CMK (cell line): ENCODE measurements at regions not wholly inside any gene's neighbourhood (a gene's known extent, or its start where the extent isn't known, plus 50 kb on each side); places are given as distances from the start of the nearest gene placed in this dataset.

Experiments used
- DNase-seq: peaks from one replicate; pipeline ENCODE4 v3.0.0-alpha.2; 2010; ENCODE audit warnings: low read depth

DNA sequence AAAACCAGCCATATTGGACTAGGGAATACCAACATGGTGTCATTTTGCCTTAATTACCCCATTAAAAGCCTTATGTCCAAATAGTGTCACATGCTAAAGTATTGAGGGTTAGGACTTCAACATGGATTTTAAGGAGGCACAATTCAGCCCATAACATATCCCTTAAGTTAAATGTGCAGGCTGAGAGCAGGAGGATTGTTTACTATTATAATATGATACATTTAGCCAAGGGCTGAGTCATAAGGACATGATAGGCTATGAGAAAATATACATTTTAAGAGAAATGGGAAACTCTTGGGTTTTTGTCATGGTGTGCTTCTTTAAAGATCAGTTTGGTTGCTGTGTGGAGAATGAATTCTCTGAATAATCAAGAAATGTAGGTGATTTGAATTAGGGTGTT, 136.8 kb downstream of the RDH14 start:
- no peak for DNase-seq

DNA sequence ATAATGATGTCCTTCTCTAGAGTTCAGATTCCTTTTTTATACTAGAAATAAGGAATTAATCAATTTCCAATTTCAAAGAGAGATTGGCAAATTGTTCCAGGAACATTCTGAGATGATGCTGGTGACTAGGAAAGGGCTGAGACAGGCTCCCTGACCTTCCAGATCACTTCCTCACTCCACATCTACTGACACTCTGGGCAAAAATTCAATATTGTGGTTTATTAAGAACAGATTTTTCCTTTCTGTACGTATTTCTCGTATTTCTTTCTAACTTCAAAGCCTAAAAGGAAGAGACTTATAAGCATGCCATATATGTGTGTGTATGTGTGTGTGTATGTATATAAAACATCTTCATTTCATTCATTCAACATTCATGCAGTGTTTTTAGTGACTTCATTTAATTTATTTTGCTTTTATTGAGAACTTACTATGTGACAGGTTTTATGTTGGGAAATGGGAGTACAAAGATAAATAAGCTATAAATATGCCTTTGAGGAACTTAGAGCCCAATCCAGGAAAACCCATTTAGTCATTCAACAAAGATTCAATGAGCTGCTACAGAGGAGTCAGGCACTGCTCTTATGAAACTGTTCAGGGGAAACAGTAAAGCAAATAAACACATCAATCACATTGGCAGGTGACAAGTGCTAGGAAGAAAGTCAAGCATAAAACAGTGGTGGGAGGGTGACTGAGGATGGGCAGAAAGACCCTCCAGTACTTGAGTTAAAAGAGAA, 137.9 kb downstream of the RDH14 start:
- no peak for DNase-seq

DNA sequence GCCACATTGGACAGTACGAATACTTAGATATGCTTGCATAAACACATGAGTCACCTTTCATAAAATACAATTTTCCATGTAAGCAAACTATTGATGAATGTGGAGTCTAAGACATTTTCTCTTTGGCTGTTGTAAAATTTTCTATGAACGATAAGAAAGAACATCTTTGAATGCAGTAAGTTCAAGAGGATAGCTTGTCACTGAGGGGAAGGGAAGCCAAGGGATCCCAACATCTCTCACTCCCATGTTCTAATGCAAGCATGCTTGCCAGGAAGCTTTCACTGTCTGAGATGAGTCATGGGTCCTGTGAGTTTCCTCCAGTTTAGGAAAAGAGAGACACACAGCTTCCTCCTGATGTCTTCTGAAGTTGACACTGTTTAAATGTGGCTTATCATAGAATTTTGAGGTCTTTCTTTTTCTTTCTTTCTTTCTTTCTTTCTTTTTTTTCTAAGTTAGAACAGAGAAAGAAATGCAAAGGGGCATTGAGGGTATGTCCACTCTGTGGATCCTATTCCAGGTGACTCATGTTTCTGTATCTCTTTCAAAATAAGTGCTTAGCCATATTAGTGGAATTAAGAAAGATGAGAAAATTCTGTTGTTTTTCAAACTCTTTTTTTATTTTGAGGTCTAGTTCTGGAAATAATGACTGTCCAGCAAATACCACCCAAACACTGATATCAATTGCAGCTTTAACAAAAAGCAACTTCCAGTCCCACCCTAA, 146.6 kb downstream of the RDH14 start:
- DNase-seq, result no peak

DNA sequence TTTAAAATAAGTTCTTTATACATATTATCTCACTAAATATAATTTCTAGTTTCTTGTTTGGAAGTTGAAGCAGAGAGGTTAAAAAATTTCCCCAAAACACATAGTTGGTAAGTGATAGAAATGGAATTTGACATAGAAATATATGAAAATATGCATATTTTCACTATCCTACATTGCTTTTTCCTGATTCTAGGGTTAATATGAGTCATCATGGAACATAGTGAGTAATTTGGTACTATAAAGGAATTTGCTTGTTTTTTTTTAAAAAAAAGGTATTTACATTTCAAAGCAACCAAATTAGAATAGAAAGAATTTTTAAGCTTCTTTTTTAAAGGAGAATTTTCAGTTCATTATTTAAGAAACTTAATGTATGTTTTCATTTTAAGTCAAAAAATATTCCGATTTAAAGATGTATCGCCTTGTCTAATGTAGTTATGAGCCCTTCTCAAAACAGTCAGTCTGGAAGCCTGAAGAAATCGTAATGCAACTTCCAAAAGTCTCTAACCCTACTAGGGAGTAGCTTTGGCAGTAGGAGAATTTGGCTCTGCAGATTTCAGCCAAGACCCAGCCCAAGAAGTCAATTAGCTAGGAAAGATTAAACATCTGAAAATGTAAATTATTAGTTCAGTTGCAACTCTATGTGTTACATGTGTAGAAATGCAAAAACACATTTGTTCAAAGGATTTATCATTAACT, 147.3 kb downstream of the RDH14 start:
- no peak for DNase-seq

DNA sequence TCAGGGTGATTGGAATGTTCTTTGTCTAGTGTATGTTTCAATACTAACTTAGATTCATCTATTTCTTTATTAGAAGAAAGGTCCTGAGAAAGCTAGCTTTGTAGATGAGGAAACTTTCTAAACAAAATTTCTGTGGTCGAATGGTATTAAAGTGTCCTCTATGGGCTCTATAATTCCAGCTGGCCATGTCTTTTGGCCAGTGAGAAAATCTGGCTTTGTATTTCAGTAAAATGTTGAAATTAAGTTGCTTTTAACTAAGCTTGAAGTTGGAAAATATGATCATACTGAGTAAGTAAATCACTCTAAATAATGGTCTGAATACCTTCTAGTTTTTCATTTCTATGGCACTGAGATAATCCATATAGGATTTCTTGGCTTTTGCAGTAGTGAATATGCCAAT, 148.8 kb downstream of the RDH14 start:
- DNase-seq, result no peak

DNA sequence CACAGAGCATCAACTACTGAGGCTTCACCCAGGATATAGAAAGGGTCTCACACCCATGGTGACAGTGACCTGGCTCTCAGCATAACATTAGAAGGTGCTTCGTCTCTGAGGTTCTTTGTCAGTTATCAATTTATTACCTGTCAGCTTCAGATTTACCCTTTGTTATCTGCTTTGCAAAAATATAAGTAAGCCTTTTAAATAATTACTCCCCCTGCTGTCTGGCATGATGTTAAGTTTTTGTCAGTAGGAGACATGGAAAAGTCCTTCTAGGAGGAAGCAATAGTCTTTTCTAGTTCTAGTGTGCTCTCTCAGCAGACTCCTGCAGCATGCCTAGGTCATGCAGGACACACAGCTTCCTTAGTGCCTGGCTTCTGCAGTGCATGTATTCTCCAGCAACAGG, 149.9 kb downstream of the RDH14 start:
- DNase-seq, result no peak

DNA sequence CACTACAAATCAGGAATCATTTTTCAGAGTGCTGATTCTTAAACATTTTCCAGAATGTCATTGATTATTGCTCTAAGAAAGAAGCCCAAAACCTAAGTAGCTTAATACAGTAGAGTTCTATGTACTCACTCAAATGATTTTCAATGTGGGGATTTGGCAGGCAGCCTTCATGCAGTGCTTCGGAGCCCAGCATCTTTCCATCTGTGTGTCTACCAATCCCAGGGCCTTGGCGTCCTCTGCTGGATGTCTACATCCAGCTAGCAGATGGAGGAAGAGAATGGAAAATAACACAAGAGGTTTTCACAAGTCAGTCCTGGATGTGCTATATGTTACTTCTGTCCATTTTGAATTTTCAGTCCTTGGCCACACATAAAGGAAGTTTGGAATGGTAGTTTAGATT, 151.8 kb downstream of the RDH14 start:
- DNase-seq, result no peak

DNA sequence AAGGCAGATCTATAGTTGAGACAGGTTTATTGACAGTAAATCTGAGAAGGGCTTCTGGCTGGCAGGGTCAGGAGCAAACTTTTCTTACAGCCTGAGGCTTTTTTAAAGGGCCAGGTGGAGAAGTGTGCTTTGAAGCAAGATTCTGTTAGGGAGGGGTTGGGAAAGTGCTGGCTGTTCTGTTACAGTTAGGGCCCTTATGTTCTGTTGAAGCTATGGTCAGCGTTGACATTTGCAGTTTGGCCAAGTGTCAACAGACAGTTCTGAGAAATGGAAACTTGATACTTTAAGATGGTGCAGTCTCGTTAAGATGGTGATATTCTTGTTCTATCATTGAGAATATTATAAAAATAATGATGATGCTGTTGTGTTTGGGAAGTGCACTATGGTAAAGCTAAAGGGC, 154.2 kb downstream of the RDH14 start:
- DNase-seq, result no peak

DNA sequence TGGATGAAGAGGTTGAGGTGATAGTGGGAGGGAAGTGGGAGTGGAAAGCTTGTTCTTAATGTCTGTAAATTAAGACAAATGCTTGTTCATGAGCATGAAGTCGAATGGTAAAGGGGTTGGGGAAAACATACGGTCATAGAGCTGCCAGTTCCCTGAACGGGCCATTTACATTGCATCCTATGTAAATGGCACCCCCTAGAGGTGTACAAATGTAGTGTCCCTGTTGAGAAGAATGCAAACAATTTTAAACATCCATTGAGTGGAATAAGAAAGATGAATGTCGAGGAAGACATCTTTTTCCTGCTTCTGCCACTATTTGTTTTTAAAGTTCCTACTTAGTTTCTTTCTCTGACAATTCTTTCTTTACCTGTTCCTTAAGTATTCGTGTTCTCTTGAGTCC, 155.7 kb downstream of the RDH14 start:
- no peak for DNase-seq

DNA sequence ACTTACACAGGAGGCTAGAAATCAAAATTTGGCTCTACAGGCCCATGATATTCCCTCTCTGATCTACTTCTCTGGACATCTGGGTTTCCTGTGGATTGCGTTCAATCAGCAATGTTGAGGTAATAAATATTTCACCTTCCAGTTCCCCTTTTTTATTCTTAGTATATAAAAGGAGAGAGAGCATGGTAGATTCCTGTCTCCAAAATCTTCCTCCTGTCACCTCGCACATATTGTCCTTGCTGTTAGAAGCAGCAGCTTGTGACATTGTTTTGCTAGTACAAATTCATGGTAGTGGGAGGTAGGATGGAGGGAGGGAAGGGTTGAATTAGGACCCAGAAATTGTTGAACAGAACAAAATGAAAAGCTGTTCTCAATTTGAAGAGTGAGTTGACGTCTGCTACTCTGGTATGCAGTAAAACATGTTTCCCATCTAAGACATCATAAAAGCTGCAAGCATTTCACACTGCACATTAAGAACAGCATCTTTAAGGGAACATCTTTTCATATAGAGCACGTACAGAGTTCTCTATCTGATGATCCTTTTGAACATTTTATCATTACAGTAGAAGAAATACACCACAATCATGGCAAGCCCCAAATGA, 156.4 kb downstream of the RDH14 start:
- DNase-seq, result no peak

DNA sequence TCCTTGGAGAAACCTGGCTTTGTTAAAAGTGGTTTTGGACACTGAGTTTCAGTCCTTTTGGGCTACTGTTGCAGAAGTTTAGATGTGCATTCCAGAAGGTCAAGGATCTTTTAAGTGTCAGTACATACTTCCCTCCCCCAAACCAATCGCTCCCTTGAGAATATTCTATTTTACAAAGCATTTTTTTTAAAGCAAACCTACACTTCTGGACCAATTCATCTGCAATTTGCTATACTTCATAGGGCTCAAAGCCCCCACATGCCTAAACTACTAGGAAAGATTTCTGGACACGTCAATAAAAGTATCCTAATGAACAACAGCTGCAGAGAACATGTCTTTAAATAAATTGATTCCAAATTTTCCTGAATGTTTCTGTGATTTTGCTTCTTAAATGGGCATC, 157.6 kb downstream of the RDH14 start:
- no peak for DNase-seq

DNA sequence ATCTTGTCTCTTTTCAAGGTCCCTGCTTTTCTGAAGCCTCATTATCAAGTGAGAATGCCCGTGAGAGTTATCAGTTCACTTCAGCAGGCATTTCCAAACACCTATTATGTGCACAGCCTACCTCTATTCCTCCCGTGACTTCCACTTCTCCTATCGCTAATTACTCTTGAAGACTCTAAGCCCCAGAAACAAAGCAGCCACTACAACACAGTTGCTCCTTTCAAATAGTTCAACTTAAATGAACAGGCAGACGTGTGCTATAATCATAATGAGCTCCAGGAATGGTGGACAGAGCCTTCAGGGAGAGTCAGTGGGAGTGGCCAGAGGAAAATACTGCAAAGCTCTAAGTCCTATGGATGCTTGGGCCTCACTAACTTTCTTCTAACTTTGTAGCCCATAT, 159.0 kb downstream of the RDH14 start:
- no peak for DNase-seq

DNA sequence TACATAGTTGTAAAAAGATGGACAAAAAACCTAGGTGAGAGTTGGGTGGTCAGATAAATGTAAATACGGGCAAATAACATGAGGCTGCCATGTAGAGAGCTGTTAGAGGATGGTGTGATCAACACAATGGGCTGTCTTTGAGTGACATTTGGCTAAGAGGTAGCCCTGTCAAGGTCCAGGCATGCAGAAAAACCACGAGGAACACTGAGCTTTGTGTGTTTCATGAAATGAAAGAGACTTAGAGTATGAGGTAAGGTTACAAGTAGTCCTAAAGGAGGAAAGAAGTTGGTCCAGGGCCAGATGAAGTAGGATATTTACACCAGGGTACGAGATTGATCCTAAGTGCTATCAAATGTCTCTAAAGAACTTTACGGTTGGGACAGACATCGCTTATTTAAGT, 160.9 kb downstream of the RDH14 start:
- no peak for DNase-seq

DNA sequence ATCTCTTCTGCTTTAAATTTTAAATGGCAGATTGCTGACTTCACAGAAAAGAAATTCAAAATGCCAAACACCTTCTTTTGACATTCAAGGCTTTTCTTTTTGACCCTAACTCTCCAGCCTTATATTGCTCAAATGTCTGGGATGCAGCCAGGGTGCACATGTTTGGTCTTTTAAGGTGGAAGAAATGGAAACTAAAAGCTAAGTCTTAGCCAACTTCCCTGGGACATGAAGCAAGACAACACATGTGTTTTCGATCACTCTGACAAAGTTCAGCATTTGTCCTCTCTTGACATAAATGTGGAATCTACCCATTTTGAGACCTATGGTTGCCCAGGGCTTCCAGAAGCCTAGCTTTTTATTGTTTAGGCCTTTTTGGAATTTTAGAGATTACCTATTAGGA, 161.6 kb downstream of the RDH14 start:
- DNase-seq, result no peak

DNA sequence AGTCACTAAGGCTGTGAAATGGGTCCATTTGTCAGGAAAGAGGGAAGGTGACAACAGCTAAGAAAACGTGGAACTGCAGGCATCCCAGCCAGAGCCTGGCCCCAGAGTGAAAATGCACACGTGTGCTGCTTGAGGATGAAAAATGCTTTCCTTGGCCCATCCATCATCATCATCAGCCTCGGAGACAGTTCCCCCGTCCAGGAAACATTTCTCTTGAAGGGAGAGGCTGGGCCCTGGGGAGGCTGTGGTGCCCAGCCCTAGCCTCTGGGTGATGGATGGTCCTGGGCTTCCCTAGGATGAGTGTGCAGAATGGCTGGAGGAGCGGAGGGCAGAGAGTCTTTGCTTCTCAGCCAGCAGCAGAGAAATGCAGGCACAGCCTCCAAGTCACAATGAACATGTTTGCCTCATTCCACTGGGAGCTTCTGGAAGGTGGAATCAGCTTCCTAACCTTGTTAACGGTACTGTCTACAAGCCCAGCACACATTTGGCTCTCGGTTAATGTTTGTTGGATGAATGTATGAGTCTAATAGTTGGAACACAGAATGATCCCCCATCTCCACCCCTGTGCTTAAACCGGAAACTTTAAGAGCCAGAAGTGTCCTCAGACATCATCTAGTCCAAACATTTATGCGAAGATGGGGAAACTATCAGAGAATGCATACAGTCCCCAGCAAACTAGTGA, 164.0 kb downstream of the RDH14 start:
- no peak for DNase-seq

DNA sequence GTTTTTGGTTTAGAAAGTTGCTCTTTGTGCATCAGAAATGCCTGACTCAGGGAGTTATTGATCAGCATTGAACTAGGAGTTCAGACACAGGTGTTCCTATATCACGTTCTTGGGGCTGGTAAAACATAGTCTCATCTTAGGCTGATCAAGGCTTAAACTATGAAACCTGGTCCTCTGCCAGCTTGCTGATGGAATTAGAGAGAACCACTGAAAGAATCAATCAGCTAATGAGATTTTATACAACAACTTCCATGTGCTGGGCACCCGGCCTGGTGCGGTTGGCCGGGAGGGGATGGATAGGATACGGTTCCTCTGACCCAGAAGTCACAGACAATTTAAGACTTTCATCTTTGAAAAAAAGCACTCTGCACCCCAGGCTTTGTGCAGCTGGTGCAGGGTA, 164.9 kb downstream of the RDH14 start:
- no peak for DNase-seq

DNA sequence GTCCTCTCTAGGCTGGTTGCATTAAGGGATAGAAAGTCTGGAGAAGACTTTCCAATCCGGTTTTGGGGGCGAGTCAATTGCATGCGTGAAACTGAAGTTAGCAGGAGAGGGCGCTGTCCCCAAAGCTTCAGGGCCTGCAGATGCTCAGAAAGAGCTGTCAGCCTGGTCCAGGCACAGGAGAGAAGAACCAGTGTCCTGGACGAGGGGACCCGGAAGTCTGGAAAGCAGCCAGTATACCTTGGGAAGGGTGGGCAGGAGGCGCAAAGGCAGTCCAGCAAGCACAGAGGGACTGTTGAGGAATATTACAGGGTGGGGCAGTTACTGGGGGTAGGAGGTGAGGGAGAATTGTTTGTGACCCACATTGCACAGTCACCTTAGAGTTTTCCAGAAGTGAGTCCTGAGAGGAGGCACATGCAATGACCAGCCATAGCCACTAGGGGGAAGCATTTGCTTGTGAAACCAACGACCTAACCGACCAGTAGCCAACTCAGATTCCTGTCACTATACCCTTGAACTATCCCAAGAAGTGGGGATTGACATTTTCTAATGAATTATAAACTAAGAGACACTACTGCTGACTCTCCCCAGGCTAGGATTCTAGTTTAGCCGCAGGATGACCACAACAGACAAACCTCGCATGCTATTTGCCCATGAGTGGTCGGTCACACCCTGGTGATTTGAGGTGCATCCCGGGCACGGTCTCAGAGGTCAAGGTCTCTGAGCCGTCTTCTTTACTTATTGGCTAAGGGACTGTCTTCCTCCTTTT, 172.8 kb downstream of the RDH14 start:
- peak; percentile 45 for DNase-seq

DNA sequence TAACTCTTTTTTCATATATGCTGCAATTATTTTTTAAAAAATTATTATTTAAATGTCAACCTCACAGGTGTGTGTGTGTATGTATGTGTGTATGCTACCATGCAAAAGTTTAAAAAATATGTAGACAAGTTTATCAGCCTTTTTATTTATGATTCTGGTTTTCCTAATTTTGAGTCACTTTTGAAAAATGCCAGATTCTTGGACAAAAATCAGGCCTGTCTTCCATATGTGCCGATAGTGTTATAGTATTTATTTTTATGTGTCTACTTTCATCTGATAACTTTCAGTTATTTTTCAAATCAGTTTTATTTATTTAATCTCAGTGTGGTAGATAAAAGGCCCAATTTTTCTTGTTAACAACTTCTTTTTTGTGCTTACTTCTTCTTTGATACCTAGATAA, 176.2 kb downstream of the RDH14 start:
- no peak for DNase-seq

DNA sequence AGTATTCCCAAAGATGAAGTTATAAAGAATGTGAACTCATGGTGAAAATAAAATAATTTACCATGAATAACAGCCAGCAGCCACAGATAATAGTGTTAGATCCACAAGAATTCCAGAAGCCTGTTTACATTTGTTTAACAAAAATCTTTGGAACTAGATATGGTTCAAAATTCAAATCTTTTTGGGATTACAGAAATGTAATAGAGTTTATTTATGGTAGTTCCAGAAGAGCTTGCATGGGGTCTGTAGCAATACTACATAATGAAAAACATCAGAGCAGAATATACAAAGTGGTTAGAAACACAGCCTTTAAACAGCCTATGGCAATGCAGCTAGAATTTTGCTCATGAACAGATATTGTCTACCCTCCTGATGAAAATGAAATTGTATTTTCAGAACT, 179.1 kb downstream of the RDH14 start:
- DNase-seq, result no peak

DNA sequence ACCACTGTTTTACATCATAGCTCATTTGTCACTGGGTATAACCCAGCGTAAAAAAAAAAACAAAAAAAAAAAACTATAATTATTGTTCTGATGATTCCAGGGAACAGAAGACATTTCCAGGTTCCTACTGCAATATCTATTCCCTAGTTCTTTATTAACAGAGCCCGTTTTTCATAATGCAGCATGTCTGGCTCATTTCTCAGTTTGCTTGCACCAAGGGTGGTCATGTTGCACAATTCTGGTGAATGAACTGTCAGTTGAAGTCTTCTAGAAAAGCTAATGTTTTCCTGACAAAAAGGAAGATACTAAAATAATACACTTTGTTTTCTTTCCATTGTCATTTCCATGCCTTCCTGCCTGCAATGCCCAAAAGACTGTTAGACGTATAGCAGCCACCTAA, 180.1 kb downstream of the RDH14 start:
- DNase-seq, result no peak

DNA sequence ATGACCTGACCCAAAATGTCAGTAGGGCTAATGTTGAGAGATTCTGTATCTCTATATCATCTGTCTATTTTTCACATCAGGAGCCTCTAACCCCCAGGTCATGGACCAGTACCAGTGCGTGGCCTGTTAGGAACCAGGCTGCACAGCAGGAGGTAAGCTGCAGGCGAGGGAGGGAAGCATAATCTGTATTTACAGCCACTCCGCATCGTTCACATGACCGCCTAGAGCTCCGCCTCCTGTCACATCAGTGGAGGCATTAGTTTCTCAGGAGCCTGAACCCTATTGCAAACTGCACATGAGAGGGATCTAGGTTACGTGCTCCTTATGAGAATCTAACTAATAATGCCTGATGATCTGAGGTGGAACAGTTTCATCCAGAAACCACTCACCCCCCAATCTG, 180.6 kb downstream of the RDH14 start:
- no peak for DNase-seq
